ENCODE measurements at regions not wholly inside any gene's neighbourhood (a gene's known extent, or its start where the extent isn't known, plus 50 kb on each side); places are given as distances from the start of the nearest gene placed in this dataset.

- TF ChIP-seq, protein P1, sequence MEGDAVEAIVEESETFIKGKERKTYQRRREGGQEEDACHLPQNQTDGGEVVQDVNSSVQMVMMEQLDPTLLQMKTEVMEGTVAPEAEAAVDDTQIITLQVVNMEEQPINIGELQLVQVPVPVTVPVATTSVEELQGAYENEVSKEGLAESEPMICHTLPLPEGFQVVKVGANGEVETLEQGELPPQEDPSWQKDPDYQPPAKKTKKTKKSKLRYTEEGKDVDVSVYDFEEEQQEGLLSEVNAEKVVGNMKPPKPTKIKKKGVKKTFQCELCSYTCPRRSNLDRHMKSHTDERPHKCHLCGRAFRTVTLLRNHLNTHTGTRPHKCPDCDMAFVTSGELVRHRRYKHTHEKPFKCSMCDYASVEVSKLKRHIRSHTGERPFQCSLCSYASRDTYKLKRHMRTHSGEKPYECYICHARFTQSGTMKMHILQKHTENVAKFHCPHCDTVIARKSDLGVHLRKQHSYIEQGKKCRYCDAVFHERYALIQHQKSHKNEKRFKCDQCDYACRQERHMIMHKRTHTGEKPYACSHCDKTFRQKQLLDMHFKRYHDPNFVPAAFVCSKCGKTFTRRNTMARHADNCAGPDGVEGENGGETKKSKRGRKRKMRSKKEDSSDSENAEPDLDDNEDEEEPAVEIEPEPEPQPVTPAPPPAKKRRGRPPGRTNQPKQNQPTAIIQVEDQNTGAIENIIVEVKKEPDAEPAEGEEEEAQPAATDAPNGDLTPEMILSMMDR (IDR thresholded peaks at IDR 0.05): no peak
- TF ChIP-seq POLR2A (IDR thresholded peaks at IDR 0.05): no peak
These were observed 73.7 kb upstream of the APOBEC4 start for GRCh38 chr1:183726825-183727224.

Data from lower leg skin (tissue), 3 donors.